BLaER1 (cell line): ENCODE measurements at regions not wholly inside any gene's neighbourhood (a gene's known extent, or its start where the extent isn't known, plus 50 kb on each side); places are given as distances from the start of the nearest gene placed in this dataset.

ENCODE experiments used
- H3K27ac ChIP-seq: shearing (Covaris generic); formaldehyde crosslinking; 2 replicates; pipeline ENCODE4 v1.8.1; 2022
- H3K27me3 ChIP-seq: shearing (Covaris generic); formaldehyde crosslinking; 2 replicates; pipeline ENCODE4 v1.8.1; 2022
- H3K36me3 ChIP-seq: shearing (Covaris generic); formaldehyde crosslinking; 2 replicates; pipeline ENCODE4 v1.8.1; 2022
- H3K4me1 ChIP-seq: shearing (Covaris generic); formaldehyde crosslinking; 2 replicates; pipeline ENCODE4 v1.8.1; 2022
- H3K4me2 ChIP-seq: shearing (Covaris generic); formaldehyde crosslinking; 2 replicates; pipeline ENCODE4 v1.8.1; 2022
- H3K4me3 ChIP-seq: shearing (Covaris generic); formaldehyde crosslinking; 2 replicates; pipeline ENCODE4 v1.8.1; 2022
- H3K9ac ChIP-seq: shearing (Covaris generic); formaldehyde crosslinking; 2 replicates; pipeline ENCODE4 v1.8.1; 2022
- H3K9me3 ChIP-seq: shearing (Covaris generic); formaldehyde crosslinking; 2 replicates; pipeline ENCODE4 v1.8.1; 2022
- H4K20me1 ChIP-seq: shearing (Covaris generic); formaldehyde crosslinking; 2 replicates; pipeline ENCODE4 v1.8.1; 2022
- Cebpa-rat ChIP-seq: shearing (Covaris generic); IDR thresholded peaks from 2 replicates; pipeline ENCODE4 v1.8.1; 2022

DNA sequence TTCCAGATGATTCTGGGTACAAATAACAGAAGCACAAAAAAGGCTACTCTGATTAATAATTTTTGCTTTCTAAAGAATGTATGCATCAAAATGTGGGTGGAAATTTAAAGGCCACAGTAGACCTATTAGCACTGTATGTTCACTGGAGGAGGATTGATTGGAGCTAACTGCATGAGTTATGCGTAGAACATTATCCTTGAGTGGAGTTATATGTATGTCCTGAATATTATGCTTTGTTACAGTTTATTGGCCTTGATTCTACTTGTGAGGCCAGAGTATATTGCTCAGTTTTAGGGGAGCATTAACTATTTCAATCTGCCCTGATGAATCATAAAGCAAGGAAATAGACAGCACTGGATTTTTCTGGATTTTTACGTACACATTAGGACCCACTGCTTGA is 87.9 kb downstream of the CDCA7 start:
- Histone ChIP-seq H3K4me1 (no peaks in the 10 kb centered on the region), H3K4me2 (no peak overlapping the region), H4K20me1 (no peaks in the 10 kb centered on the region), H3K9me3 (peaks cover 6% of the 10 kb centered on the region; the same call in 1 of the 2 replicates), H3K4me3 (no peak overlapping the region), H3K9ac (no peak overlapping the region), H3K27ac (no peak overlapping the region), H3K27me3 (no peaks in the 10 kb centered on the region), H3K36me3 (no peaks in the 10 kb centered on the region)
- TF ChIP-seq Cebpa-rat: no peak

DNA sequence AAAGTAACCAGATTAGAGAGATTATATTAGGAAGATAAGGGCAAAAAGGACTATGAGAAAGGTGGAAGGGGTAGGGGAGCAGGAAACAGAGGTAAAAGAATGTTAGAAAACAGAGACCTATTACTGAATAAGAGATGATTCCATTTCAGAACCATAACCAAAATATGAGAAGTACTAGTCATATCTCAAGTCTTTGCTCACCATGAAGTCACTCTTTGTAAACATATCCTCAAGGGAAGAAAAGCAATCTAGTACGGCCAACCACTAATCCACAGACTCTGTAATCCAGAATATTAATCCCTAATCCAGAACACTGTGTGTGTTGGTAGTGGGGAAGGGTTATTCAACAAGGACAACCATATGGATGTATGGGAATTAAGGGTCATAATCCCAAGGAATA is 92.0 kb downstream of the CDCA7 start:
- no peak overlapping the region for H3K9ac ChIP-seq
- H3K4me3 ChIP-seq: no peak overlapping the region
- H3K27ac ChIP-seq: no peak overlapping the region
- H3K9me3 ChIP-seq: peaks cover 6% of the 10 kb centered on the region; the same call in 1 of the 2 replicates
- no peaks in the 10 kb centered on the region for H4K20me1 ChIP-seq
- H3K4me2 ChIP-seq: no peak overlapping the region
- no peaks in the 10 kb centered on the region for H3K36me3 ChIP-seq
- H3K4me1 ChIP-seq: no peaks in the 10 kb centered on the region
- H3K27me3 ChIP-seq: no peaks in the 10 kb centered on the region
- TF ChIP-seq Cebpa-rat: no peak

DNA sequence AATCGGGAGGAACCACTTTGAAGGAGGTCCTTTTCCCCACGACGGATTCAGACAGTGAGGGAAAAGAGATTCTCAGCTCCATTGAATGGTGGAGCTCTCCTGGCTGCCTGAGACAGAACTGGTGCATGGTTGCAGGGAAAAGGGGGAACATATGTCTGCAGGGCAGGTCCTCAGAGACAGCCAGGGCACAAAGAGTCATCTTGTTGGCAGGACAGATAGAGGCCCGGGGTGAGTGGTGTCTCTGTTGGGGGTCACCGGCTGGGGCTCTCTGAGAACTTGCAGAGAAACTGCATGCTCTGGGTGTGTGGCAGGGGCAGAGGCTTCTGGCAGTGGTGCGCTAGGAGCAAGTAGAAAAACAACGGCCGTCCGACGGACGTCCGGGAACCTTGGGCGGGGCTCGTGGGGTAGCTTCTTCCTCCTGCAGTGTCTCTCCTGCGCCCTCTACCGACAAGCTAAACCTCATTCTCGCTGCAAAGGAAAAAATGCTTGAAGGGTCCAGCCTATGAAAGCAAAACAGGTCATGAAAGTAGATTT is 94.3 kb downstream of the CDCA7 start:
- Histone ChIP-seq H3K27ac (no peak overlapping the region), H3K9ac (no peak overlapping the region), H3K9me3 (peaks cover 6% of the 10 kb centered on the region; the same call in 1 of the 2 replicates), H3K36me3 (no peaks in the 10 kb centered on the region), H3K4me1 (no peaks in the 10 kb centered on the region), H4K20me1 (no peaks in the 10 kb centered on the region), H3K27me3 (no peaks in the 10 kb centered on the region), H3K4me3 (no peak overlapping the region), H3K4me2 (no peak overlapping the region)
- TF ChIP-seq Cebpa-rat: no peak

DNA sequence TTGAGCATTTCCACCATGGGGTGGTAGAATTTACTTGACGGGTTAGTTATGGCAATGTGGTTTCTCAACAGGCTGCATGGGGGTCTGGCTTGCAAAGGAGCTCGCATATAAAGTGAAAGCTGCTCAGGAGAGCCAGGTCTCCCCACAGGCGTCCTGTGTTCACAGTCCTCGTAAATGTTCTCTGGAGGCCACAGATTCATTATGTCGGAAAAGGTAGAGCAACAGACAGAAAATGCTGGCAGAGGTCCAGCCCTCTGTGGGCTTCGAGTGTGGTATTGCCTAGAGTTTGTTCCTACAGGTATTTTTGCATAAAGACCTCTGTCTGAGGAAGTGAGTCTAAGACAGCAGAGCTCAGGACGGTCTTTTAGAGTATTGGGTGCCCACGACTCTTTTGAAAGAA is 96.4 kb downstream of the CDCA7 start:
- Histone ChIP-seq H3K4me1 (no peaks in the 10 kb centered on the region), H3K9ac (no peak overlapping the region), H3K27ac (no peak overlapping the region), H3K27me3 (no peaks in the 10 kb centered on the region), H3K4me2 (no peak overlapping the region), H4K20me1 (no peaks in the 10 kb centered on the region), H3K4me3 (no peak overlapping the region), H3K36me3 (no peaks in the 10 kb centered on the region), H3K9me3 (no peaks in the 10 kb centered on the region)
- no peak for TF ChIP-seq Cebpa-rat

DNA sequence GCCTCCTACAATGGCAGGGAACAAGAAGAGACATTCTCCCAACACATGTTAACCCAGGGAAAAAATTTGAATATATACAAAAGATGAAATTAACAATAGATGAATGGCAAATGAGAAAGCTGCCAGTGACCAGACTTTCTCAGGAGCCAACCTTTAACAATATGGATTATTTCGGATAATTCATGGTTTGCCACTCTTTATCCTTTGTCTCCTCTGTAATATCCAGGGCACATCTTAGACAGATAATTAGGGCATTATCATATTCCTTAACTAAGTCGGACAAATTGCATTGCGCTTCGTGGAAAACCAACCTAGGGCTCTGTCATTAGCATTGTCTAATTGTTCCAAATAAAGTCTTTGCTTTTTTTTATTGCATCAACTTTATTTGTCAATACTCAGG is 97.3 kb downstream of the CDCA7 start:
- H4K20me1 ChIP-seq: no peaks in the 10 kb centered on the region
- H3K27ac ChIP-seq: no peak overlapping the region
- no peak overlapping the region for H3K4me2 ChIP-seq
- TF ChIP-seq Cebpa-rat: no peak
- no peaks in the 10 kb centered on the region for H3K27me3 ChIP-seq
- no peaks in the 10 kb centered on the region for H3K4me1 ChIP-seq
- no peak overlapping the region for H3K9ac ChIP-seq
- H3K9me3 ChIP-seq: no peaks in the 10 kb centered on the region
- no peaks in the 10 kb centered on the region for H3K36me3 ChIP-seq
- no peak overlapping the region for H3K4me3 ChIP-seq

DNA sequence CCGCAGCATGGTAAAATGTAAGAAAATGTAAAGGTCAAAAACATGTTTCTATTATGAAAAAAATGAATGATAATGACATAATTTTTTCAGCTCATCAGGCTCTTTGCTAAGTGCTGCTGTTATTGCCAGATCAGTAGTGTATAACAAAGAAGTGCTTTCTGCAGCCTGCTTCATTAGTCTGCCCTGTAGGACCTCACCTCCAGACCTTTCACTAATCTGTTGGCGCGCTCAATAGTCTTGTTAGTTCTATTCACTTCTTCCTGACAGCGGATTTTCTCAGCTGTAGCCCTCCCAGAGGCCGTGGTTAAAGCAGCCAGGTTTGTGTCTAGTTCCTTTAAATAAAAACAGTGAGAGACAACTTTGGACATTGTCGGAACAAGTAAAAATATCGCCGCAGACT is 97.7 kb downstream of the CDCA7 start:
- Histone ChIP-seq H3K27me3 (no peaks in the 10 kb centered on the region), H3K9ac (no peak overlapping the region), H3K4me1 (no peaks in the 10 kb centered on the region), H3K36me3 (no peaks in the 10 kb centered on the region), H3K4me3 (no peak overlapping the region), H4K20me1 (no peaks in the 10 kb centered on the region), H3K9me3 (no peaks in the 10 kb centered on the region), H3K27ac (no peak overlapping the region), H3K4me2 (no peak overlapping the region)
- TF ChIP-seq Cebpa-rat: no peak

DNA sequence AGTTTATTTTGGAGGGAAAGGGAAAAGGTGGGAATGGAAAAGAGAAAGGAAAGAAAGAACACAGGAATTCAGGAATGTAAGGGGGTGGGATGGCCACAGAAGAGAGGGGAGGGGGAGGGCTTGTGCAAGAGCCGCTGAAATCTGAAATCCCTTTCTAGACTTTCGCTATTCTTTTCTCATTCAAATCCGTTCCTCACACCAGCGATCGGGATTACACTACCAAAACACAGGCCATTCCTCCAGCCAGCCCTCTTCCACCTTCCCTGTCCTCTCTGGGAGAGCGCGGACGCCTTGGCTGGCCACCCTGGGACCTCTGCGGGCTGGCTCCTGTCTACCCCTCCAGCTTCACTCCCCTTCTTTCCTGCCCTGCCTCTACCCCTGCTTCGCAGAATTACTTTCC is 102.3 kb downstream of the CDCA7 start:
- H3K27ac ChIP-seq: no peak overlapping the region
- no peak for TF ChIP-seq Cebpa-rat
- H3K4me2 ChIP-seq: no peak overlapping the region
- no peak overlapping the region for H3K9ac ChIP-seq
- H3K36me3 ChIP-seq: no peaks in the 10 kb centered on the region
- H3K4me3 ChIP-seq: no peak overlapping the region
- H3K4me1 ChIP-seq: no peaks in the 10 kb centered on the region
- no peaks in the 10 kb centered on the region for H3K9me3 ChIP-seq
- H4K20me1 ChIP-seq: no peaks in the 10 kb centered on the region
- no peaks in the 10 kb centered on the region for H3K27me3 ChIP-seq

DNA sequence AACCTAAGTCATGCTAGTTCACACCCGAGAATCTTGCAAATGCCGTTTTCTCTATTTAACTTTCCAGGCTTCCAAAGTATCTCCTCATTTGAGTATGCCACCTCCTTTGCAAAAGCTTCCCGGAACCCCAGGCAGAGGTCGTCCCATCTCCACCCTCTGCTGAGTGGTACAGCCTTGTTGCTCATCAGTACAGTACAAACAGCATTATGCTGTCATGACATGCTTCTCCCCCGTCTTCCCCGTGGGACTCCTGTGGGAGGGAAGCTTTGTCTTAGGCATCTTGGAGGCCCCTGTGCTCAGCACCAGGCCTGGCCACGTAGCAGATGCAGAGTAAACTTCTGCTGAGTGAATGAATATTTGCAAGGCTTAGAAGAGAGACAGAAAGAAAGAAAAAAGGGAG is 102.7 kb downstream of the CDCA7 start:
- Histone ChIP-seq H3K36me3 (no peaks in the 10 kb centered on the region), H3K4me1 (no peaks in the 10 kb centered on the region), H3K9ac (no peak overlapping the region), H3K9me3 (no peaks in the 10 kb centered on the region), H3K27ac (no peak overlapping the region), H4K20me1 (no peaks in the 10 kb centered on the region), H3K4me2 (no peak overlapping the region), H3K27me3 (no peaks in the 10 kb centered on the region), H3K4me3 (no peak overlapping the region)
- no peak for TF ChIP-seq Cebpa-rat

DNA sequence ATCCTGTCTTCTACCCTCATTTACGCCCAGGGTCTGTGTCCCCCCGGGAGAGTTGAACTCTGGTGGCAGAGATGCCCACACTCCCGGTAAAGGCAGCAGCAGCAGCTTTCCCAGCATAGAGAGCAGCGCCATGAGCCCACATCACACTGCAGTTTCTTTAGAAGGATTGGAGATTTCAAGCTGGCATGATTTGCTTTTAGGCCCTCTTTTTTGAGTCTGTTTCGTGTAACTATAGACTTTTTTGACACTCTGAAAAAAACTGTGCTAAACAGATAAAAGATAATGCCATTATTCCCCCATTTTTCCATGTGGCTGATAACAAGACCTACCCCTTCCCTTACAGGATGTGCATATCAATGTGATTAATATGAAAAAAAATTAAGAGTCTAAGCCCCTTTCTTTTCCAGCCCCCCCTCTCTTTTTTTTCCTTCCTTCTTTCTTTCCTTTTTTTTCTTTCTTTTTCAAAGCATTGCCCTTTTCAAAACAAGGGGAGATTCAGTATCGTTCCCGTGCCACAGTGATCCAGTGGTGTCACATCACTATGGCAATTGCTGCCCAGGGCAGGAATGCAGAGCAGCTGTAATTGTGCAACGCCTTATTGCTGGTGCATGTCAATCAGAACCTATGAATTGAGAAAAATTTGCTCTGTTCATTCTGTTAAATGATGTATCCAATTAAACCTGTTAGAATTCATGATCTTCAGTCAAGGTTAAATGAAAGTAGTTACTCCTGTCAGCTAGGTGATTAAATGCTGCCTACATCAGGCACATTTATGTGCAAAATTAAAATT is 104.5 kb downstream of the CDCA7 start:
- Histone ChIP-seq H3K9ac (no peak overlapping the region), H3K27me3 (no peaks in the 10 kb centered on the region), H3K27ac (no peak overlapping the region), H3K4me1 (peaks cover 8% of the 10 kb centered on the region), H3K9me3 (no peaks in the 10 kb centered on the region), H4K20me1 (no peaks in the 10 kb centered on the region), H3K36me3 (no peaks in the 10 kb centered on the region), H3K4me2 (no peak overlapping the region), H3K4me3 (no peak overlapping the region)
- TF ChIP-seq Cebpa-rat: no peak

DNA sequence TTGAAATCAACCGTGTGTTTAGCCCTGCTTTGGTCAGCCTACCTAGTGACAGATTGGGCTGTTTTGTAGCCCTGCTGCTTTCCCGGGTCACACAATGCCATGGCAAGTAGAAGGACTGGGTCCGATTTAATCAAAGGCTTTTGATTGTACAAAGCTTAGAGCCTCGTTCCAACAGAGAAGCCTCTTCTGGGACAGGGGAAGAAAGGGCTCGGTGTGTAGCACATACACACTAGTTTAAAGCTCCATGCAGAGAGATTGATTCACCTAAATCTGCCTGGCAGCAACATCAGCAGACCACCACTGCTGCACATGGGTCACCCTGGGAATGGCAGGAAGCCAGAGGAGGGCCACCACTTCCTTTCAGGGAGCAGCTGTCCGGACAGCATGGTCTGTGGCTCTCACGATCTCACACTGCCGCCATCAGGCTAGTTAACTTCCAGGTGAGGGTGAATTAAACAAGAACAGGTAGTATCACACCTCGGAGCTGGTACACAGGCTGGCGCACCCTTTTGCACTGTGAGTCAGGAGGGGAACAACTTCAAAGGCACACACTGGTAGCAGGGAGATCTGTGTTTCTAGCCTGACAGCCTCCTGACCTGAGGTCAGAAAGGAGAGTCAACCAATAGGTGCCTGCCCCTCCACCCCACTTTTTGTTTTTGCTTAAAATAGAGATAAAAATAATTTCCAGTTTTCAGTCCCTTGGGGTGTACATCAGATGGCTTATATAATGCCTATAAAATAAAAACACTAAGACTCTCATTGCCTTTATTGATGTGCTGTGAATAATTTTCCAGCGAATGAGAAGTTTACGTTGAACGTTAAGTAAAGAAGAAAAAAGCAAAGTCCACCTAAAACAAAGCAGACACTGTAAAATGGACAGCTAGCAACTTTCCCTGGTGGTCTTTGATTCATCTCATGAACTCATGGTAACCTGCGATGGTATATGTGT is 108.5 kb downstream of the CDCA7 start:
- Histone ChIP-seq H3K27ac (no peak overlapping the region), H3K27me3 (no peaks in the 10 kb centered on the region), H3K4me2 (peak overlapping the region; percentile 27), H3K36me3 (no peaks in the 10 kb centered on the region), H3K9me3 (no peaks in the 10 kb centered on the region), H3K9ac (no peak overlapping the region), H4K20me1 (no peaks in the 10 kb centered on the region), H3K4me1 (peaks cover 8% of the 10 kb centered on the region), H3K4me3 (no peak overlapping the region)
- TF ChIP-seq Cebpa-rat: no peak
